ENCODE measurements at regions not wholly inside any gene's neighbourhood (a gene's known extent, or its start where the extent isn't known, plus 50 kb on each side); places are given as distances from the start of the nearest gene placed in this dataset.

- H3K36me3 ChIP-seq (ENCODE audit: control insufficient read depth, insufficient read depth, low read length), result no peaks in the 10 kb centered on the region
- H3K36me3 Mint-ChIP-seq (ENCODE audit: insufficient read depth, unreplicated experiment), result no peaks in the 10 kb centered on the region
- H3K27me3 Mint-ChIP-seq (ENCODE audit: insufficient read depth, unreplicated experiment), result no peaks in the 10 kb centered on the region
- no TSS peak for BruUV-seq (replicated peaks)
- intact Hi-C loops (cut with micrococcal nuclease; ENCODE audit: unreplicated experiment), result no loop called here
- H3K27me3 ChIP-seq (replicated peaks; ENCODE audit: control insufficient read depth, insufficient read depth, low read length), result no peaks in the 10 kb centered on the region
- no peak overlapping the region for H3K27ac Mint-ChIP-seq (ENCODE audit: unreplicated experiment)
- DNase-seq, result no peak
- H3K4me3 ChIP-seq (ENCODE audit: low read depth, low read length), result no peak overlapping the region
- ChIA-PET CTCF (no interaction called here), POLR2A (no interaction called here)
- peaks cover 8% of the 10 kb centered on the region for H3K9me3 Mint-ChIP-seq (ENCODE audit: unreplicated experiment)
- H3K9me3 ChIP-seq, result no peaks in the 10 kb centered on the region
- no peaks in the 10 kb centered on the region for H3K4me1 Mint-ChIP-seq (ENCODE audit: low read depth, unreplicated experiment)
- H3K4me1 ChIP-seq, result no peaks in the 10 kb centered on the region
- TF ChIP-seq CTCF (IDR thresholded peaks at IDR 0.05; ENCODE audit: insufficient read depth in 1 of 2, low read depth in 1 of 2, low read length in 1 of 2, severe bottlenecking in 1 of 2, unreplicated experiment in 1 of 2), result no peak
- no peak overlapping the region for H3K4me3 Mint-ChIP-seq (ENCODE audit: unreplicated experiment)
Observed at GRCh38 chr5:17929171-17929570, 294.9 kb downstream of the TAF11L14 start.

- Histone ChIP-seq H3K36me3 (ENCODE audit: control insufficient read depth, insufficient read depth, low read length) (no peaks in the 10 kb centered on the region), H3K27me3 (replicated peaks; ENCODE audit: control insufficient read depth, insufficient read depth, low read length) (no peaks in the 10 kb centered on the region), H3K4me1 (no peaks in the 10 kb centered on the region), H3K9me3 (no peaks in the 10 kb centered on the region), H3K4me3 (ENCODE audit: low read depth, low read length) (no peak overlapping the region)
- BruUV-seq (replicated peaks), result no TSS peak
- Mint-ChIP-seq H3K4me1 (ENCODE audit: low read depth, unreplicated experiment) (no peaks in the 10 kb centered on the region), H3K36me3 (ENCODE audit: insufficient read depth, unreplicated experiment) (no peaks in the 10 kb centered on the region), H3K4me3 (ENCODE audit: unreplicated experiment) (no peak overlapping the region), H3K27ac (ENCODE audit: unreplicated experiment) (no peak overlapping the region), H3K27me3 (ENCODE audit: insufficient read depth, unreplicated experiment) (no peaks in the 10 kb centered on the region), H3K9me3 (ENCODE audit: unreplicated experiment) (peaks cover 17% of the 10 kb centered on the region)
- POLR2A ChIA-PET, result no interaction called here
- intact Hi-C loops (cut with micrococcal nuclease; ENCODE audit: unreplicated experiment), result no loop called here
- no peak for TF ChIP-seq CTCF (IDR thresholded peaks at IDR 0.05; ENCODE audit: insufficient read depth in 1 of 2, low read depth in 1 of 2, low read length in 1 of 2, severe bottlenecking in 1 of 2, unreplicated experiment in 1 of 2)
- CTCF ChIA-PET, result no interaction called here
- no peak for DNase-seq
Observed at GRCh38 chr5:17930346-17930745, 296.1 kb downstream of the TAF11L14 start.

- Histone ChIP-seq H3K4me1 (no peaks in the 10 kb centered on the region), H3K4me3 (ENCODE audit: low read depth, low read length) (no peak overlapping the region), H3K9me3 (no peaks in the 10 kb centered on the region), H3K36me3 (ENCODE audit: control insufficient read depth, insufficient read depth, low read length) (no peaks in the 10 kb centered on the region), H3K27me3 (replicated peaks; ENCODE audit: control insufficient read depth, insufficient read depth, low read length) (no peaks in the 10 kb centered on the region)
- DNase-seq, result no peak
- no peak for TF ChIP-seq CTCF (IDR thresholded peaks at IDR 0.05; ENCODE audit: insufficient read depth in 1 of 2, low read depth in 1 of 2, low read length in 1 of 2, severe bottlenecking in 1 of 2, unreplicated experiment in 1 of 2)
- POLR2A ChIA-PET, result no interaction called here
- H3K27ac Mint-ChIP-seq (ENCODE audit: unreplicated experiment), result no peak overlapping the region
- H3K4me3 Mint-ChIP-seq (ENCODE audit: unreplicated experiment), result no peak overlapping the region
- BruUV-seq (replicated peaks), result no TSS peak
- H3K4me1 Mint-ChIP-seq (ENCODE audit: low read depth, unreplicated experiment), result no peaks in the 10 kb centered on the region
- intact Hi-C loops (cut with micrococcal nuclease; ENCODE audit: unreplicated experiment), result no loop called here
- H3K36me3 Mint-ChIP-seq (ENCODE audit: insufficient read depth, unreplicated experiment), result no peaks in the 10 kb centered on the region
- no peaks in the 10 kb centered on the region for H3K27me3 Mint-ChIP-seq (ENCODE audit: insufficient read depth, unreplicated experiment)
- CTCF ChIA-PET, result no interaction called here
- H3K9me3 Mint-ChIP-seq (ENCODE audit: unreplicated experiment), result no peaks in the 10 kb centered on the region
Observed at GRCh38 chr5:17944046-17944445, 309.8 kb downstream of the TAF11L14 start.
